Lower lobe of right lung (tissue), 2 donors: ENCODE measurements at regions not wholly inside any gene's neighbourhood (a gene's known extent, or its start where the extent isn't known, plus 50 kb on each side); places are given as distances from the start of the nearest gene placed in this dataset.

Experiments
- ATAC-seq, 2 donors: fragments of 200-7000 bp; cut with Tn5 transposase; one replicate each; pipeline ENCODE4 v1.9.1; 2020 to 2022; ENCODE audit warnings: mild to moderate bottlenecking in 2 of 2, moderate library complexity in 2 of 2
- DNase-seq: peaks from one replicate; pipeline ENCODE4 v3.0.0-alpha.2; 2020
- H3K27ac ChIP-seq: fragments of 200-600 bp; one replicate; pipeline ENCODE4 v1.8.0; 2022
- H3K27me3 ChIP-seq: fragments of 200-600 bp; one replicate; pipeline ENCODE4 v1.8.0; 2022; ENCODE audit warnings: low read depth
- H3K36me3 ChIP-seq: fragments of 200-600 bp; one replicate; pipeline ENCODE4 v1.8.0; 2022; ENCODE audit warnings: mild to moderate bottlenecking
- H3K4me1 ChIP-seq: fragments of 200-600 bp; one replicate; pipeline ENCODE4 v1.8.0; 2022
- H3K4me3 ChIP-seq: fragments of 200-600 bp; one replicate; pipeline ENCODE4 v1.8.0; 2022; ENCODE audit warnings: mild to moderate bottlenecking
- H3K9me3 ChIP-seq: fragments of 200-600 bp; one replicate; pipeline ENCODE4 v1.8.0; 2022
- intact Hi-C: fragments of 100-400 bp; cut with DNase I; formaldehyde crosslinking; loops from one replicate; pipeline ENCODE4 v1.11.0; 2022
- TF ChIP-seq, protein P1 (sequence below): fragments of 200-600 bp; IDR thresholded peaks from one replicate; pipeline ENCODE4 v1.8.0; 2022; ENCODE audit warnings: antibody characterized with exemption, mild to moderate bottlenecking
- donor health status: DM: no; HTN: yes; CAD: no; lungs with severe emphysema.

DNA sequence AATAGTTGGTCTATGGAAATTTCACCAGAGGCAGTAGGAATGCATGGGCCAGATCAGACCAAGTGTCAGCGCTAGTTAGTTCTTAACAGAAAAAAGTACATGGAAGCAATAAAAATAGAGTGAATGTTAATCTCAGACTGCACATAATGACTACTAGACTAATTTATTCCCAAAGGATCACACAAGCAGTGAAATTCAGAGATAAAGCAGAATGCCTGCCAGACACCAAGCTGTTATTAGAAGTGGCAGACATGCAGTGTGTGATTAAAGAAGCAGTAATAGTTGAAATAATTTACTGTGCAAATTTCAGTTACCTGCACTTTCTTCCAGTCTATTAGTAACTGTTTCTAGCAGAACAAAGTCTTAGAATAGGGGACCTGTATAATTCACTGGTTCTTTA is 1024.2 kb downstream of the CDH9 start:
- Histone ChIP-seq H3K4me1 (no peaks in the 10 kb centered on the region), H3K27ac (no peak overlapping the region), H3K27me3 (no peaks in the 10 kb centered on the region), H3K36me3 (no peaks in the 10 kb centered on the region), H3K9me3 (no peaks in the 10 kb centered on the region), H3K4me3 (no peak overlapping the region)
- TF ChIP-seq, protein P1, sequence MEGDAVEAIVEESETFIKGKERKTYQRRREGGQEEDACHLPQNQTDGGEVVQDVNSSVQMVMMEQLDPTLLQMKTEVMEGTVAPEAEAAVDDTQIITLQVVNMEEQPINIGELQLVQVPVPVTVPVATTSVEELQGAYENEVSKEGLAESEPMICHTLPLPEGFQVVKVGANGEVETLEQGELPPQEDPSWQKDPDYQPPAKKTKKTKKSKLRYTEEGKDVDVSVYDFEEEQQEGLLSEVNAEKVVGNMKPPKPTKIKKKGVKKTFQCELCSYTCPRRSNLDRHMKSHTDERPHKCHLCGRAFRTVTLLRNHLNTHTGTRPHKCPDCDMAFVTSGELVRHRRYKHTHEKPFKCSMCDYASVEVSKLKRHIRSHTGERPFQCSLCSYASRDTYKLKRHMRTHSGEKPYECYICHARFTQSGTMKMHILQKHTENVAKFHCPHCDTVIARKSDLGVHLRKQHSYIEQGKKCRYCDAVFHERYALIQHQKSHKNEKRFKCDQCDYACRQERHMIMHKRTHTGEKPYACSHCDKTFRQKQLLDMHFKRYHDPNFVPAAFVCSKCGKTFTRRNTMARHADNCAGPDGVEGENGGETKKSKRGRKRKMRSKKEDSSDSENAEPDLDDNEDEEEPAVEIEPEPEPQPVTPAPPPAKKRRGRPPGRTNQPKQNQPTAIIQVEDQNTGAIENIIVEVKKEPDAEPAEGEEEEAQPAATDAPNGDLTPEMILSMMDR: no peak
- DNase-seq (no peak), ATAC-seq (no peak)
- intact Hi-C loops: no loop called here

DNA sequence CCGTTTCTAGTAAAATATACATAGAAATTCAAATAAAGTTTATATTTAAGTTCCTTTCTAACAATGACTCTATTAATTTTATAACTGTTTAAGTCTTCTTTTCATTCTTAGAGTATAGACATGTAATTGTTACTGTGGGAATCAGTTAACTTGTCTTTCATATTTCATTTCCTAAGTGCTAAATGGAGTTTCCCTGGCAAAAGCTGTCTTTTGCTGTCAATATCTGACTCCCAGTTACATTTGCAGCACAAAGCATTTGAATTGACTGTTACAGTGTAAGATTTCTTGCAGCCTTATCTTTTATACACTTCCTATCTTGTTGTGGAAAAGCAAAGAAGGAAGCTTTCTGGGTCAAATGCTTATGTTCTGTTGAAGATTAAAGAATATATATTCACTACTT is 1026.3 kb downstream of the CDH9 start:
- DNase-seq: no peak
- intact Hi-C loops: no loop called here
- Histone ChIP-seq H3K9me3 (no peaks in the 10 kb centered on the region), H3K36me3 (no peaks in the 10 kb centered on the region), H3K27me3 (no peaks in the 10 kb centered on the region), H3K27ac (no peak overlapping the region), H3K4me3 (no peak overlapping the region), H3K4me1 (no peaks in the 10 kb centered on the region)
- no peak for ATAC-seq
- TF ChIP-seq, protein P1: no peak

DNA sequence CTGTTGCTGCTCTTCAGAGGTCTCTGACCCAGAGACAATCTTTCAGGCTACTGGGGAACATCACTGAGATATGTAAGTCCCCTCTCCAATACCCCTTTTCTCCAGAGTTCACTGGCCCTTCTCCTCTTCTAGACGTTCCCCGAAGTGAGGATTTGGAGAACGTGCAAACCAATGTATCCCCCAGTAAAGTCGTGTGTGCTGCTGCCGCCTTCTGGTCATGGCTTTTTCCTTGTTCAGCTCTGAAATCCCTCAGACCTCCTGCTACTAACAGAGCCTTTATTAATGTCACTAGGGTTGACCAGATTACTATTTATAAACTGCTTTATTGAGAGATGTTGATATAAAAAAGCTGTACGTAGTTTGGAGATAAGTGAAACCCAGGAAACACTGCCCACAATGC is 1028.6 kb downstream of the CDH9 start:
- no peak for DNase-seq
- no peak for ATAC-seq
- intact Hi-C loops: no loop called here
- Histone ChIP-seq H3K4me3 (no peak overlapping the region), H3K36me3 (no peaks in the 10 kb centered on the region), H3K4me1 (no peaks in the 10 kb centered on the region), H3K9me3 (no peaks in the 10 kb centered on the region), H3K27me3 (no peaks in the 10 kb centered on the region), H3K27ac (no peak overlapping the region)
- TF ChIP-seq, protein P1: no peak

DNA sequence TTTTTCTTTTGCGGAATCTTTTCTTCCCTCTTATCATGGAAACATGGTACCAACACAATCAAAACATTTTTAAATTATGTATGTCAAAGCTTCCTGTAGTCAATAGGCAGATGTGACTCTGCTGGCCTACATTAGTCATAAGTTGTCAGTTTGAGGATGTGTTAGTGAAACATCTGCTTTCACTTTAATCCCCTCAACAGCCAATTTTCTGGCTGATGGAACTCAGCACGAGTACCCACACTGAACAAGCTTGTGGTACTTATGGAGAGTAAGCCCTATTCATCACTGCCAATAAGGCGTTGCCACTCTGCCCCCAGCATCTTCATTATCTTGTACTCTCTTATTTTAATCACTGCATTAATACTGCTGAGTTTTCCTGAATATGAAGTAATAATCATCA is 1034.4 kb downstream of the CDH9 start:
- intact Hi-C loops: no loop called here
- TF ChIP-seq, protein P1: no peak
- Histone ChIP-seq H3K4me1 (no peaks in the 10 kb centered on the region), H3K4me3 (no peak overlapping the region), H3K27ac (no peak overlapping the region), H3K27me3 (no peaks in the 10 kb centered on the region), H3K9me3 (no peaks in the 10 kb centered on the region), H3K36me3 (no peaks in the 10 kb centered on the region)
- DNase-seq (no peak), ATAC-seq (no peak)

DNA sequence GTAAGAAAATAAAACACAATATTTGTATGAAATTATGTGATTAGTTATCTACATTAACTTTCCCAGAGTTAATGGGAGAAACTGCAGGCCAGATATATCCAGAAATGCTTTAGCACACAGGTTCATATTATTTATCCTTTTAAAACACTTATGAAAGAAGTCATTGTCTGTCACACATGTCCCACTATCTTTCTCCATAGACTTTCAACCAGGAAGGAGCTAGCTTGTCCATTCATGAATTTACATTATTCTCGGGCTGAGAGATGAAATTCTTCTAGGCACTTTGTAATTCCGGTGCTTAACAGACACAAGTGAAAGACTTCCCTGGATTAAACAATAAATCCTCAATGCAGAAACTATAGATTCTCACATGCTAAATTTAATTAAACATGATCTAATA is 1043.2 kb downstream of the CDH9 start:
- ATAC-seq: no peak
- H3K27ac ChIP-seq: no peak overlapping the region
- no peaks in the 10 kb centered on the region for H3K27me3 ChIP-seq
- H3K36me3 ChIP-seq: no peaks in the 10 kb centered on the region
- no peaks in the 10 kb centered on the region for H3K4me1 ChIP-seq
- intact Hi-C loops: no loop called here
- DNase-seq: no peak
- TF ChIP-seq, protein P1: no peak
- no peak overlapping the region for H3K4me3 ChIP-seq
- H3K9me3 ChIP-seq: no peaks in the 10 kb centered on the region

DNA sequence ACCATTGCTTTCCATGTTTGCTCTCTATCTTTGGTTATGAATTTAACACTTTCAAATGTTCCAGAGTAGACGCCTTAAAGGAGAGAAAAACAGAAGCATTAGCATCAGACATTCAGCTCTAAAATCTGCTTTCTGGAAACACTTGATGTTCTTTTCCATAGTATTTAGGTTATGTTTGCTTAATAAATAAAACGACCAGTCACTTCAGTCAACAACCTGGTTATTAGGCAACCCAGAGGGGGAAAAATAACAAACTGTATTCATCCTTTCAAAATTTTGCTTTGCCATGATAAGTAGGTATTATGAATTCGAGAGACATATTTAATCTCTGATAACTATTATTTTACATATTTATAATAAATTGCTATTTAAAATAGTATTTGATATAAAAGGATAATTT is 1044.7 kb downstream of the CDH9 start:
- DNase-seq: no peak
- intact Hi-C loops: no loop called here

More for the DNA sequence above, 1044.7 kb downstream of the CDH9 start:
- Histone ChIP-seq H3K4me3 (no peak overlapping the region), H3K27me3 (no peaks in the 10 kb centered on the region), H3K4me1 (no peaks in the 10 kb centered on the region), H3K9me3 (no peaks in the 10 kb centered on the region), H3K36me3 (no peaks in the 10 kb centered on the region), H3K27ac (no peak overlapping the region)
- ATAC-seq: no peak
- TF ChIP-seq, protein P1: no peak
